Activated naive CD8-positive, alpha-beta T cell treated with anti-CD3 and anti-CD28 coated beads, Interleukin-2, amount 50 U/mL, for 16 hours (primary cell): ENCODE measurements at regions not wholly inside any gene's neighbourhood (a gene's known extent, or its start where the extent isn't known, plus 50 kb on each side); places are given as distances from the start of the nearest gene placed in this dataset.
"Not testable (repeated sequence)": the region's sequence is repeated elsewhere in the genome, so short reads cannot be mapped to it uniquely, and the experiment has no call there.

Source experiments
- DNase-seq: peaks from one replicate; pipeline ENCODE4 v3.0.0-alpha.2; 2020; ENCODE audit warnings: low read depth, low spot score

GRCh38 chr2:226169751-226170581 is 629.7 kb downstream of the IRS1 start:
- no peak for DNase-seq

- DNase-seq = no peak
Observed at GRCh38 chr2:226168496-226169160, 631.0 kb downstream of the IRS1 start.

GRCh38 chr2:226164512-226164911 is 635.1 kb downstream of the IRS1 start:
- DNase-seq = no peak

GRCh38 chr2:226160617-226161016 is 639.0 kb downstream of the IRS1 start:
- DNase-seq = not testable (repeated sequence)

- no peak for DNase-seq
Observed at GRCh38 chr2:226159875-226160479, 639.6 kb downstream of the IRS1 start.

- DNase-seq = no peak
Observed at GRCh38 chr2:226158940-226159339, 640.7 kb downstream of the IRS1 start.

- no peak for DNase-seq
Observed at GRCh38 chr2:226158229-226158628, 641.4 kb downstream of the IRS1 start.

- no peak for DNase-seq
Observed at GRCh38 chr2:226155093-226155875, 644.3 kb downstream of the IRS1 start.

- DNase-seq = no peak
Observed at GRCh38 chr2:226154610-226155009, 645.0 kb downstream of the IRS1 start.

- DNase-seq = no peak
Observed at GRCh38 chr2:226153553-226153952, 646.1 kb downstream of the IRS1 start.

- no peak for DNase-seq
Observed at GRCh38 chr2:226151157-226151556, 648.5 kb downstream of the IRS1 start.

GRCh38 chr2:226143091-226143490 is 656.5 kb downstream of the IRS1 start:
- DNase-seq = no peak

- DNase-seq = no peak
Observed at GRCh38 chr2:226142463-226142862, 657.2 kb downstream of the IRS1 start.

- no peak for DNase-seq
Observed at GRCh38 chr2:226140594-226140993, 659.0 kb downstream of the IRS1 start.

- DNase-seq = no peak
Observed at GRCh38 chr2:226139759-226140158, 659.9 kb downstream of the IRS1 start.

- DNase-seq = no peak
Observed at GRCh38 chr2:226137201-226137811, 662.3 kb downstream of the IRS1 start.

- no peak for DNase-seq
Observed at GRCh38 chr2:226136739-226137138, 662.9 kb downstream of the IRS1 start.

GRCh38 chr2:226135861-226136548 is 663.6 kb downstream of the IRS1 start:
- no peak for DNase-seq

GRCh38 chr2:226132323-226133215 is 667.1 kb downstream of the IRS1 start:
- no peak for DNase-seq

- no peak for DNase-seq
Observed at GRCh38 chr2:226131299-226131784, 668.3 kb downstream of the IRS1 start.
